COLO668 (cell line): ENCODE measurements at regions not wholly inside any gene's neighbourhood (a gene's known extent, or its start where the extent isn't known, plus 50 kb on each side); places are given as distances from the start of the nearest gene placed in this dataset.

ENCODE experiments used
- DNase-seq: peaks from one replicate; lab custom pipeline; 2025; ENCODE audit not compliant: unreplicated experiment; lab: John Stamatoyannopoulos, UW

DNA sequence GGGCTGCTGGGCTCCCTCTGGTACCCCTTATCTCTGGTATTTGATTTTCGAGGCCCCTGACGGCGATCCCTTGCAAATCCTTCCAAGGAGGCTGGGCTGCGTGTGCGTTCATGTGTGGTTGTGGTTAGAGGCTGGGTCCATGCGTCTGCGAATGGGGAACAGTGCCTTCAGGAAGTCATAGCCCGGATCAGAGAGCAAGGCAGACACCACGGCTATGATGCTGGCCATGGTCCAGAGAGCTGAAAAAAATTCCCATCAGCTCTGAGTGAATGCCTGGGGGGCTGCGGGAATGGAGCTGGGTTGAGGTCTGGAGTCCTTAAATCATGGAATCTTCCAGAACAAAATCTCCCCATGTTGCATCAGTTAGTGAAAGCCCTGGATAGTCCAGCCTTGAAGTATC, 145.5 kb downstream of the ACKR3 start:
- DNase-seq: no peak

GRCh38 chr2:236715491-236715961, 145.9 kb downstream of the ACKR3 start:
- DNase-seq: no peak

GRCh38 chr2:236717120-236717519, 147.5 kb downstream of the ACKR3 start:
- DNase-seq: no peak

DNA sequence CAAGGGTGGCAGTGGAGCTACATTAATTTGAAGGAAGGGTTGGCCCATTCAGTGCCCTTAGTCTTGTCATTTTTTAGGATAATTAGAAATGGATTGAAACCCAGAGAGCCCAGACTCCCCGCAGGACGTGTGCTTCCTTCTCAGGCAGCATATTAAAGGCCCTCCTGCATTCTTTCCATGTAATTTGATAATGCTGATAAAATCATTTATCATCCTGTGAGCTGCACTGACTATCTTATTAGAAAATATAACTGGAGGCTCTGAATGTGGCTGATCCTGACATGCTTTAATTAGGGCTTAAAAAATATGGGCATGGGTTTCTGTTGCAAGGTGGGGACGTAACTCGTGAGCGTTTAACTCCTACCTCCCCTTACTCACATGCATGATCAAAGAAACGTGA, 148.1 kb downstream of the ACKR3 start:
- no peak for DNase-seq

- DNase-seq: no peak
These were observed 148.8 kb downstream of the ACKR3 start for GRCh38 chr2:236718207-236718992.

DNA sequence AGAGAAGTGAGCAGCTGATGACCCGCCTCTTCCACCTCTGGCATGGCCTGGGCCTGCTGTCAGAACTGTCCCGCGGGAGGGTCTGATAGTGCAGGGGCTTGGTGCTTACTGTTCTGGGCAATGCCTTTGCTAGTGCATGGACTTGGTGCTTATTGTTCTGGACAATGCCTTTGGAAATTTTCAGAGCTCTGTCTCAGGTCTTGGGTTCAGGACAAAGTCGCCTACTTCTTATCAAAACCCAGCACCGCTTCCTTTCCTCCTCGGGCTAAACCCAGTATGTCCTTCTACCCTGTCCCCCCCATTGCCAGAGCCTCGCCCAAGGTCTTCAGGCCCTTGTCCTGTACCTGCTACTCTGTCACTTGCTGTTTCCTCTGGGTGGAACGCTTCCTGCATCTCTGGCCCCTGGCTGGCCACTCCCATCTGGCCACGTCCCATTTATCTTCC, 149.6 kb downstream of the ACKR3 start:
- DNase-seq: no peak

DNA sequence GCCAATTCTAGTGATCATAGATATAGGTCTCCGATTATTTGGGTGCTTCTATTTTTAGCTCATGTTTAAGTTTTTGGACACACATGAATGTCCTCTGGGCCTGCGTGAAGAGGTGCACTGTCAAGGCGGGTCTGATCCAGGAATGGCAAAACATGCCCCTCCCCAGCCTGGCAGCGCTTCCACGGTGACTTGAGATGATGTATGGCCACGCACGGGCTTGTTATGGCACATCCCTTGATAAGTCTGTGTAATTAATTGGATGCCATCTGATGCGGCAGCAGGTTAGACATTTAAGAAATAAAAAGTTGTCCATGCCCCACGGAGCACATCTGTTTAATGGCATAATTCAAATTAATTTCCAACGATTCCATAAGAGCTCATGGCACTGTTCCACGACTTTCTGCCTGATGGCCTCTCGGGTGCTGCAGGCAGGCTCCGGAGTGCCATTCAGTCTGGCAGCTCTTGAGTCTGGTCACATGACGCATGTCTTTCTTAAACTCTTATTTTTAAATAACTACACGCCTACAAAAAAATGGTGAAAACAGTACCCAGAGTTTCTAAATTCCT, 151.4 kb downstream of the ACKR3 start:
- no peak for DNase-seq

DNA sequence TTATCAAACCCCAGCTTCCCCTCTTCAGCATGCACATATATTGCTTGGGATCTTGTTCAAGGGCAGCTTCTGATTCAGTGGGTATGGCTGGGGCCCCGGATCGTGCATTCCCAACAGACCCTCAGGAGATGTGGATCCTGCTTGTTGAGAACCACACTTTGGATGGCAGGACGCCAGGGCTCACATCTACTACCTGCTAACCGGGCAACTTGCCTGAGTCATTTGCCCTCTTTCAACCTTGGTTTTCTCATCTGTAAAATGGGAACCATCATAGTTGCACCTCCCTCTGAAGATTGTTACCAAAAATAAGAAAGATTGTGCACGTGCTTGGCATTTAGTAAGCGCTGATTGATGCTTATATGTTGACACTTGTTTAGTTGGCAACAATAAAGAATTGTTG, 154.6 kb downstream of the ACKR3 start:
- DNase-seq: no peak

- no peak for DNase-seq
These were observed 157.3 kb downstream of the ACKR3 start for GRCh38 chr2:236726701-236727450.

GRCh38 chr2:236728916-236729670, 159.5 kb downstream of the ACKR3 start:
- DNase-seq: no peak

DNA sequence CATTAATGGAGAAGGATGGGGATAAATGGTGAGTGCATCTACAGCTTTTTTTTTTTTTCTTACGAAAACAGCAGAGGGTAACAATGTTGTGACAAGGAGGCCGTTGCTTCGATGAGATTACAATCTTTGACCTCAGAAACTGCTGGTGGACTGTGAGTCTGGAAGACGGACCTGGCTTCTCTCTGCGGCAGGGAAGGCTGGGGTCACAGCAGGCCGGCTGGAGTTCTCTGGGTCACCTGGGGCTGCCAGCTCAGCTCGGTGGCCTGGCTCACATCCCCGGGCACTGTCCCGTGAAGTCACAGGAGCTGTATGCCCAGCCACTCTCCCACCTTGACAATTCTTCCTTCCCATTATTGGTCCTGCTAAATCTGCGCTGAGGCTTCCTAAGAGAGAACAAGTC, 160.8 kb downstream of the ACKR3 start:
- no peak for DNase-seq

- DNase-seq: no peak
These were observed 162.3 kb downstream of the ACKR3 start for GRCh38 chr2:236731767-236732580.

DNA sequence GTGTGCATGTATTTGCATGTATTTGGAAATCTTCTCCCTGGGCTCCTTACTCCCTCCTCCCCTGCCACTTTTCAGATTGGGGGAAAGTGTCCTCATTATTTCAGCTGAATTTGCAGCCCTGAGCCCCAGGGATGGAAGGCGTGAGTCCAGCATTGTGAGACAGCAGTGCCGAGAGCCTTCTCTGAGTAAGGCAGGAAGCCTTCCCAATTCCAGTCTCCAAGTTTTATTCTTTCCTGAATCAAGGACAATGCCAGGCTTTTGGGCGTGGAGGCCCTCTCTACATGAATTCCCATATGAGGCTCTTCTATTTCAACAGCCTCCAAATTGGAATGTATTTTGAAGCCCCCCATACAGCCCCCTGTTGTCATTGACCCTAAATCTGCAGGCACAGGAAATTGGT, 163.5 kb downstream of the ACKR3 start:
- DNase-seq: no peak

DNA sequence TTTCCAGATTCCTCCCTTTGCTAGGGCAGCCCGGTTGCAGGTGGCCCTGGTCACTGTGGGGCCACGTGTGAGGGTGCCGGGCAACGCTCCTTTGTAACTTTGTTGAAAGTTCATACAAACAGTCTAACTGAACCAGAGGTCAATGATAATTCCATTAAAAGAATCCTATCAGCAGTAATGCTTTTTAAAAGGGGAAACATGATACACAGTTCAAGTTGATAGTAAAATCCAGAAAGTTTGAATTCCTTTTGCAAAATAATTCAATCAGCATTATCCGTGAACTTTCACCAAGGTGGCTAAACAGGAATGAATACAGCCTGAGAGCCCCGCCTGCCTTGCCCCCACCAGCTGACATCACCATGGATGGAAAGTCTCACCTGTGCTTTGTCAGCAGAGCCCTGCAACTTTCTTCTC, 166.2 kb downstream of the ACKR3 start:
- no peak for DNase-seq

DNA sequence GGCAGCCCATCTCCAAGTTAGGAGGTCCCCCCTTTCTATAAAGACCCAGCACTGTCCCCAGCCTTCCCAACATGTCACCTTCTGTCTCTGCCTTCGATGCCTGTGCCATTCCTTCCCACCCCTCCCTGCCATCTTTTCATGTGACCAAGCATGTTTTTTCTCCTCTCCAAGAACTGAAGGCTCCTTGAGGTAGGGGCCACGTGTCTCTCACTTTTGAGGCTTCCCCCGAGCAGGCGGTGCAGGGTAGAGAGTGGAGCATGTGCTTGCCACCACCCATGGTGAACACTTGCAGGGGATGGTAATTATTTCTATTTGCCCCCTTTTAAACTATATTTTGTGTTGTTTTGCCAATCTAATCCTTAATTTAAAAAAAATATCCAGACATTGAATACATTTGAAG, 168.4 kb downstream of the ACKR3 start:
- no peak for DNase-seq

DNA sequence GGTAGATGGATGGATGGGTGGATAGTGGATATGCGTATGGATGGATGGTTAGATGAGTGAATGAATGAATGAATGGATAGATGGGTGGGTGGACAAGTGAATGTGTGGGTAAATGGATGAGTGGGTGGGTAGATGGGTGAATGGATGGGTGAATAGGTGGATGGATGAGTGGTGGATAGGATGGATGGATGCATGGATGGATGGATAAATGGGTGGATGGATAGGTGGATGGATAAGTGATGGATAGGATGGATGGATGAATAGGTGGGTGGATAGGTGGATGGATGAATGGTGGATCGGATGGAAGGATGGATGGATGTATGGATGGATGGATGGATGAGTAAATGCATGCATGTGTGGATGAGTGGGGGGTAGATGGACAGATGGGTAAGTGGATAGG, 169.3 kb downstream of the ACKR3 start:
- no peak for DNase-seq

DNA sequence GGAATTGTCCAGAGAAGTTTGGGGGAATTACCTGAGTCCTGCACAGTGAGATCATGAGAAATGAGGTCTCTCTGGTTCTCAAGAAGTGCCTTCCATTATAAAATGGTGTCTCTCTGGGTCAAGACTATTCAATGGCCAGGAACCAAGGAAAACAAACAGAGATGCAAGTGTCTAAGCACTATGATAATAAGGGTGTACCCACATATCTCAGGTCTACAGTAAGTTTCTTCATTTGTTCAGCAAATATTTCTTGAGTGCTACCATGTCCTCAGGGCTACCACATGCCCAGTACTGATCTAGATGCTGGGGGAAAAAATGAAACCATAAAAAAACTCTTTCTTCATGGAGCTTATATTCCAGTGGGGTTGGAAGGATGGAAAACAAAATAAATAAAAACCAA, 170.0 kb downstream of the ACKR3 start:
- no peak for DNase-seq

DNA sequence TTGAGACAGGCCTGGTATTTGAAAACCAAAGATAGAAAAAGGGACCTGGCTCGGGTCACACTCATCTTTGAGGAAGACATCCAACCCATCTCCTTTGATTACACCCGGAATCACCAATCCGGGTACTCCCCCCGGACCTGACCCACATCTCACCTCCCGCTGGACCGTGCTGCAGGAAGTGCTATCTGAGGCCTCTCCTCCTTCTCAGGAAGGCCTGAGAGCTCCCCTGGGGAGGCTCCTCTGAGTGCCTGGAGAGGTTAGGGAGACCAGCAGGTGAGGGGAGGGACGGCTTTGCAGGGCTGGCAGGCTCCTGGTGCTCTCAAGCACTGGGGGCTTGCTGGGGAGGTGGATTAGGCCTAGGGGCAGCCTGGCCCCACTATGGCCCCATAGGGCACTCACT, 170.9 kb downstream of the ACKR3 start:
- no peak for DNase-seq

DNA sequence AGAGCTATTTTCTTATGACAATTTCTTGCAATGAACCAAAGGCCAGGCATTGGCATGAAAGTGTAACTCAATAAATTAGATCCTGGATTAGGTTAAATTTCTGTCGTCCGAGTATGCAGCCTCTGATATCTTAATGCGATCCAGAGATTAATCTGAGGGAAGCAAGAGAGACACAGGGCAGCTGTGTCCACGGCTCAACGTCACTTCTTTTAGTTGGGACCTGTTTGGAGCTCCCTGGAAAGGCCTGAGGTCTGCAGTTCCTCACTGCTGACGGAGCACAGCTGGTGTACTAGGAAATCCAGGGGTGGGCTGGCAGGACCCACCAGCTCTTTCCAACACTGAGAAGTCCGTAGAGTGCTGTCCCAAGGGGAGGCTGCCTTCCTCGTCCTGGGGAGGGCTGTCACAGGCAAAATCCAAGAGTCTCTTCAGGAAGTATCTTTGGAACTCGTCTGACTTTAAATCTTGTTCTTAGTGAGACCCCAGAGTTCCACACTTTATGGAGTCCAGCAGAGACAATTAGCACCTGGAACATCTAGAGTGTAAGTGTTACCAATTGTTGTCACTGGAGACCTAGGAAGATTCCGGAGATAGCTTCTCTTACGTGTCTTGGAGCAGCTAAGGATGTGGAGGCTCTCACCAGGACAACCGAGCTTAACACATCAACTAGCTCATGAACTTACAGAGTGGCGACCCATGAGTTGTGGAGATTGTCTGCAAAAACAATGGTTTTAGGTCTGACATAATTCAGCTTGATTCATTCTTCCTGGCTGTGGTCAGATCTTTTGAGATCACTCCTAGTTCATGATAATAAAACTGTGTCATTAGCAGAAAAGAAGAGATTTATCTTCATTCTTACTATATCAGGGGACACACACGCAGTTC, 173.7 kb downstream of the ACKR3 start:
- DNase-seq: no peak

- DNase-seq: no peak
These were observed 174.3 kb downstream of the ACKR3 start for GRCh38 chr2:236743921-236744280.
